ENCODE measurements at regions not wholly inside any gene's neighbourhood (a gene's known extent, or its start where the extent isn't known, plus 50 kb on each side); places are given as distances from the start of the nearest gene placed in this dataset.
A peak's percentile ranks its signal among the peaks of the same experiment; 100 is the strongest.
"Not testable (repeated sequence)": the region's sequence is repeated elsewhere in the genome, so short reads cannot be mapped to it uniquely, and the experiment has no call there.

DNA sequence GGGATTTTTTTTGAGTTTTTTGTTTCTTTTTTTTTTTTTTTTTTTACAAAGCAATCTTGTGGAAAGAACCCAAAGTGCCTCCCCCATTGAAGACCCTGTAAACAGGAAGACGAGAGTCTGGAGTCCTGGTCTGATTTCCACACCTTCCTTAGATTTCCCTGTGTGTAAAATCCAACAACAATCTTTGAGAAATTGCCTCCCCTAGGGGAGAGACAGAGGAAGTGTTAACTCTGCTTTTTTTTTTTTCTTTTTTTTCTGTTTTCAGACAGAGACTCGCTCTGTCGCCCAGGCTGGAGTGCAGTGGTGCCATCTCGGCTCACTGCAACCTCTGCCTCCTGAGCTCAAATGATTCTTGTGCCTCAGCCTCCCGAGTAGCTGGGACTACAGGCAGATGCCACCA, 82.0 kb upstream of the CLEC6A start:
- H3K9me3 ChIP-seq; H3K27ac ChIP-seq; H3K4me3 ChIP-seq; H3K36me3 ChIP-seq; DNase-seq (ENCODE audit: low spot score in 2 of 2); H3K4me1 ChIP-seq; H3K27me3 ChIP-seq; intact Hi-C loops (cut with DNase I): not testable (repeated sequence)

DNA sequence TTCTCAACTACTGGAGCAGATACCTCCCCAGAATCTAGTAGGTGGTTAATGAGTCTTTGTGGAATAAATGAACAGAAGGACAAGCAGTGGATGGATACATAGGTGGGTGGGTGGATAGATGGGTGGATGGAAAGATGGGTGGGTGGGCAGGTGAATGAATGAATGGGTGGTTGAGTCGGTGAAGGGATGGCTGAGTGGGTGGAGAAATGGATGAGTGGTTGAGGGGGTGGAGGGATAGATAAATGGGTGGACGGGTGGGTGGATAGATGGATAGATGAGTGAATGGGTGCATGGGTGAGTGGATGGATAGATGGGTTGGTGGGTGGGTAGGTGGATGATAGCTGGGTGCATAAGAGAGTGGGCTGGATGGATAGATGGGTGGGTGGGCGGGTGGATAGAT, 80.6 kb upstream of the CLEC6A start:
- H3K9me3 ChIP-seq; intact Hi-C loops (cut with DNase I); DNase-seq (ENCODE audit: low spot score in 2 of 2); H3K4me1 ChIP-seq; H3K27ac ChIP-seq; H3K4me3 ChIP-seq; H3K36me3 ChIP-seq; H3K27me3 ChIP-seq: not testable (repeated sequence)

DNA sequence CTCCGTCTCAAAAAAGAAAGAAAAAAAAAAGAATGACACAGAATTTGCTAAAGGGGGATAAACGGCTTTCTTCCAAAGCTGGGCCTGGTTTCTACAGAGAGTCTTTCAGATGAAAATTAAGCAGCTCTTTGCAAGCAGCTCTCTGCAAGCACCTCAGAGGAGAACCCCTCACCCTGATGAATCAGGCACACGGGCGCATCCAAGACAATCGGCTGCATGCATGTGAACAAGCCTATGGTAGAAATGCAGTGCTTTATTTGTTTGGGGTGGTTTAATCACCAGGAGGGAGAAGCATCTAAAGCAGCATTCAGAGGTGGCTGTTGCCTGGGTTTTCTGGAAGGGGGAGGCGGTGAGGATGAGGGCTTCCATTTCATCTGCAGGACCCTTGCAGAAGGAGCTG, 78.0 kb upstream of the CLEC6A start:
- H3K36me3 ChIP-seq; DNase-seq (ENCODE audit: low spot score in 2 of 2); H3K27me3 ChIP-seq; H3K27ac ChIP-seq; H3K4me1 ChIP-seq; intact Hi-C loops (cut with DNase I); H3K9me3 ChIP-seq; H3K4me3 ChIP-seq: not testable (repeated sequence)

DNA sequence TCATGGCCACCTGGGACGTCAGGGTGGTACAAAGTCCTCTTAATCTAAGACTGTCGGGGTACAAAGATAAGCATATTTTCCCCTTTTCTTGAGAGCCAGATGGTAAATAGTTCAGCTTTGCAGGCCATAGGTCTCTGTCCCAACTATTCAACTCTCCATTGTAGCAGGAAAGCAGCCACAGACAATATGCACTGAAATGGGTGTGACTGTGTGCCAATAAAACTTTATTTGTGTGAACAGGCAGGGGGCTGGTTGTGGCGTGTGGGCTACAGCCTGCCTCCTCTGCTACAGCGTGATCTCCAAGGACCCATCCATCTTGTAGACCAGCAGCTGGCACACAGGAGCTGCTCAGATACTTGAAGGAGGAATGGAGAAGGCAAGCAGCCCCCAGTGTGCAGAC, 73.2 kb upstream of the CLEC6A start:
- H3K27ac ChIP-seq; H3K36me3 ChIP-seq; H3K27me3 ChIP-seq; H3K4me1 ChIP-seq; H3K4me3 ChIP-seq; DNase-seq (ENCODE audit: low spot score in 2 of 2); intact Hi-C loops (cut with DNase I); H3K9me3 ChIP-seq: not testable (repeated sequence)

DNA sequence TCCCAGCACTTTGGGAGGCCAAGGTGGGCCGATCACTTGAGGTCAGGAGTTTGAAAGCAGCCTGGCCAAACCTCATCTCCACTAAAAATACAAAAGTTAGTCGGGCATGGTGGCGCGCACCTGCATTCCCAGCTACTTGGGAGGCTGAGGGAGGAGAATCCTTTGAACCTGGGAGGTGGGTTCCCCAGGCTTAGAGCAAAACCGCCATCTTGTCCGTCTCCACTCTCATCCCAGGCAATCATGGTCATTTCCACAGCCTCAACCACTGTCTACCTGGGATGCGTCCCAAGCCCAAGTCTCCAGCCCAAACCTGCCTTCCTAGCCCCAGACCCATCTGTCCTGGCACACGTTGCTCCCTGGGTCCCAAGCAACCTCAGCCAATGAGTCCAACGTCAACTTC, 71.1 kb upstream of the CLEC6A start:
- H3K36me3 ChIP-seq; H3K4me1 ChIP-seq; H3K27ac ChIP-seq; intact Hi-C loops (cut with DNase I); DNase-seq (ENCODE audit: low spot score in 2 of 2); H3K9me3 ChIP-seq; H3K27me3 ChIP-seq; H3K4me3 ChIP-seq: not testable (repeated sequence)

DNA sequence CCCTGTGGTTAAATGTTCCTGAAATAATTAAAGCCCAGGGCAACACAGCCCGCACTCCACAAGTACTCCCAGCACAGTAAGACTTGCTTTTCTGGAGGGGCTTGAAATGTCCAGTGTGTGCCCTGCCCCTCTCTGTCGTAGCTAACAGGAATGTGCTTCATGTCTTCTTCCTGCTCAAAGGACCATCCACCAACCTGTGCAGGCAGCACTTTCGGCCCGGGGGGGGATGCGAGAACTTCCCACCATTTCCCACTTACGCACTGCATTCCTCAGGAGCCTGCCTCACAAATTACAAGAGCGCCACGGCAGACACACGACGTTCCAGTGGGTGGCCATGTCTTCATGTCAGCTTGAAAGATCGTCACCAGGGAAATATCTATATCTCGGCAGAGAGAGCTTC, 70.3 kb upstream of the CLEC6A start:
- DNase-seq (ENCODE audit: low spot score in 2 of 2); H3K9me3 ChIP-seq; H3K4me1 ChIP-seq; intact Hi-C loops (cut with DNase I); H3K36me3 ChIP-seq; H3K4me3 ChIP-seq; H3K27me3 ChIP-seq; H3K27ac ChIP-seq: not testable (repeated sequence)

DNA sequence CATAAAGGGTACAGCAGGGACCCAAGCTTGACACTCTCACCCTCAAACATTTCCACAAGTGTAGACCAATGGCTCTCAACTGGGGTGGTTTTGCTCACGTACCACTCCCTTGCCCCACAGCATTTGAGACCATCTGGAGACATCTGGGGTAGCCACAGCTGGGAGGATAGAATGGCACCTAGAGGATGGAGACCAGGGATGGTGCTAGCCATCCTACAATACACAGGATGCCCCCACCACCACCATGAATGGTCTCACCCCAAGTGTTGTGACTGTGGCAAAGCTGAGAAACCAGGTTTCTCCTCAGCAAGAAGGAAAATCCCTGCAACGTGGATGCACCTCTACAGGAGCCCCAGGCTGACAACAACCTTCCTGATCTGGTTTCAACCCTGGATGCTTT, 69.1 kb upstream of the CLEC6A start:
- H3K9me3 ChIP-seq; H3K27me3 ChIP-seq; H3K4me1 ChIP-seq; DNase-seq (ENCODE audit: low spot score in 2 of 2); H3K4me3 ChIP-seq; H3K27ac ChIP-seq; H3K36me3 ChIP-seq; intact Hi-C loops (cut with DNase I): not testable (repeated sequence)

DNA sequence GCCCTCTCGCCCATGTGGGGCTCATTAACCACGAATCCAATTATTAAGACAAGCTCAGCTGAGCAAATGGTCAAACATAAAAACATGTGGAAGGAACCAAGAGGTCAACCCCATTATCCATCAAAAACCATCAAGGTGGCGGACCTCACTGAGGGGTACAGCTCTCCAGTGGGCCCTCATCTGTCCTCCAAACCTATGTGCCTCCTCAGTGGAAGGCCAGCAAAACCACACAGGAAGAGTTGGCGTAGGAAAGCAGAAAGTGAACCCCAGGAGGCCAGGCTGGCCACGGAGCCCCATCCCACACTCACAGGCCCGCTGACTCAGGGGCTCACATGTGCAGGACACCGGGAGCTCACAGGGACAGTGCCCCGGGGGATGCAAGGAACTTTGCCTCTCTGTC, 66.5 kb upstream of the CLEC6A start:
- DNase-seq (ENCODE audit: low spot score in 2 of 2); H3K9me3 ChIP-seq: not testable (repeated sequence)

DNA sequence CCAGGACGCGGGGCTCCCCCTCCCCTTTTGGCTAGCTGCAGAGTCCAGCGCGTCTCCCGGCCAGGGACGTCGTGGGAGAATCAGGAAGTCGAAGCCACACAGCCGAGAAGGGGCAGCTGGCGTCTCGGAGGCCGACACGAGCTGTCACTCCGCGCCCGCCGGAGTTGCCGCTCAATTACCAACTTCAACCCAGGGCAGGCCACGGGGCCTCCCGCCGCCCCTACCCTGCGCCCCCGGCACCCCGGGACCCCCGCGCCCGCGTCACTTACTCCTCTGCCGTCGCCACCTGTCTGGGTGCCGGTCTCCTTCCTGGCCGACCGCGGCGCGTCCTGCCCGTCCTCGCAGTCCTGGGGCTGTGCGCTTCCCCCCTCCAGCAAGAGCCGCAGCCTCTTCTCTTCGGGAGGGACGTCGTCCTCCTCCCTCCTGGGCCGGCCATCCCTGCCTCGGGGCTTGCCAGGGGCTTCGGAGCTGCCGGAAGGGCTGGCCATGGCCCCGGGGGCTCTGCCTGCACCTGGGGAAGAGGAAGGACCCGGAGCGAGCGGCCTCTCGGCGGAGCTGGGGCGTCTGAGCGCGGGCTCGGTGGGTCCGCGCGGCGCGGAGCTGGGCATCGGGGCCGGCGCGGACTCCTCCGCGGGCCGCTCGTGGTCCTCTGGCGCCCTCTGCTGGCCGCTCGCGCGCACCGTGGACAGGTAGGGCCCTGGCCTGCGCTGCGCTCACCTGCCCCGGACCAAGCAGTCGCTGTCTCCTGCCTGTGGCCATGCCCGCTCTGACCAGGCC, 65.6 kb upstream of the CLEC6A start:
- TF ChIP-seq, protein P1, sequence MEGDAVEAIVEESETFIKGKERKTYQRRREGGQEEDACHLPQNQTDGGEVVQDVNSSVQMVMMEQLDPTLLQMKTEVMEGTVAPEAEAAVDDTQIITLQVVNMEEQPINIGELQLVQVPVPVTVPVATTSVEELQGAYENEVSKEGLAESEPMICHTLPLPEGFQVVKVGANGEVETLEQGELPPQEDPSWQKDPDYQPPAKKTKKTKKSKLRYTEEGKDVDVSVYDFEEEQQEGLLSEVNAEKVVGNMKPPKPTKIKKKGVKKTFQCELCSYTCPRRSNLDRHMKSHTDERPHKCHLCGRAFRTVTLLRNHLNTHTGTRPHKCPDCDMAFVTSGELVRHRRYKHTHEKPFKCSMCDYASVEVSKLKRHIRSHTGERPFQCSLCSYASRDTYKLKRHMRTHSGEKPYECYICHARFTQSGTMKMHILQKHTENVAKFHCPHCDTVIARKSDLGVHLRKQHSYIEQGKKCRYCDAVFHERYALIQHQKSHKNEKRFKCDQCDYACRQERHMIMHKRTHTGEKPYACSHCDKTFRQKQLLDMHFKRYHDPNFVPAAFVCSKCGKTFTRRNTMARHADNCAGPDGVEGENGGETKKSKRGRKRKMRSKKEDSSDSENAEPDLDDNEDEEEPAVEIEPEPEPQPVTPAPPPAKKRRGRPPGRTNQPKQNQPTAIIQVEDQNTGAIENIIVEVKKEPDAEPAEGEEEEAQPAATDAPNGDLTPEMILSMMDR (IDR thresholded peaks at IDR 0.05): peak; percentile 32 to 58 (median 54)
- peak in 1 of 2 donors; percentile 81 for DNase-seq (ENCODE audit: low spot score in 2 of 2)
- H3K27ac ChIP-seq; intact Hi-C loops (cut with DNase I); H3K27me3 ChIP-seq; H3K9me3 ChIP-seq; H3K4me1 ChIP-seq; H3K36me3 ChIP-seq: not testable (repeated sequence)
- H3K4me3 ChIP-seq: peak overlapping the region; percentile 56 to 71

More for the DNA sequence above, 66.5 kb upstream of the CLEC6A start:
- H3K36me3 ChIP-seq; intact Hi-C loops (cut with DNase I); H3K27me3 ChIP-seq; H3K4me3 ChIP-seq; H3K4me1 ChIP-seq; H3K27ac ChIP-seq: not testable (repeated sequence)

All from ascending aorta (tissue), 2 donors.